ENCODE measurements at regions not wholly inside any gene's neighbourhood (a gene's known extent, or its start where the extent isn't known, plus 50 kb on each side); places are given as distances from the start of the nearest gene placed in this dataset.

- no peak overlapping the region for H3K9ac ChIP-seq (ENCODE audit: low read length)
- RAD21 ChIA-PET (ENCODE audit: low non-redundant PET in 1 of 2, low total read pairs in 2 of 2, uncharacterized antibody in 2 of 2, unreplicated experiment in 2 of 2): no interaction called here
- POLR2A ChIA-PET: no interaction called here
- no peaks in the 10 kb centered on the region for H3K9me2 ChIP-seq (ENCODE audit: insufficient read depth)
- no peak overlapping the region for H2AFZ ChIP-seq (ENCODE audit: low read depth, low read length, poor library complexity, severe bottlenecking)
- no peaks in the 10 kb centered on the region for H3K27me3 ChIP-seq (ENCODE audit: insufficient read depth, low read length)
- no TSS peak for BruUV-seq (replicated peaks)
- no peak overlapping the region for H3K4me2 ChIP-seq (ENCODE audit: low read length)
- TF ChIP-seq ATF3 (IDR thresholded peaks at IDR 0.05) (no peak), MAX (IDR thresholded peaks at IDR 0.05) (no peak), CEBPB (IDR thresholded peaks at IDR 0.05; ENCODE audit: low read depth) (no peak), SIN3A (IDR thresholded peaks at IDR 0.05; ENCODE audit: low read depth) (no peak), REST (IDR thresholded peaks at IDR 0.05; ENCODE audit: low read depth) (no peak), SRF (IDR thresholded peaks at IDR 0.05; ENCODE audit: low read depth) (no peak), EGR1 (IDR thresholded peaks at IDR 0.05; ENCODE audit: low read depth) (no peak), SP1 (IDR thresholded peaks at IDR 0.05; ENCODE audit: low read depth) (no peak), CTCF (IDR thresholded peaks at IDR 0.05 in 2 of 3, conservative IDR thresholded peaks at IDR 0.05 in 1 of 3; ENCODE audit: borderline replicate concordance in 1 of 3, insufficient read depth in 1 of 3, low read depth in 2 of 3, low read length in 2 of 3) (no peak), JUND (IDR thresholded peaks at IDR 0.05) (no peak), ELF1 (IDR thresholded peaks at IDR 0.05; ENCODE audit: borderline replicate concordance, low read depth) (no peak), ZFX (IDR thresholded peaks at IDR 0.05) (no peak), POLR2AphosphoS5 (IDR thresholded peaks at IDR 0.05; ENCODE audit: low read depth, low read length) (no peak), FOSL1 (IDR thresholded peaks at IDR 0.05; ENCODE audit: low read depth) (no peak), TCF7L2 (IDR thresholded peaks at IDR 0.05; ENCODE audit: borderline replicate concordance, extremely low read depth, insufficient read depth, insufficient read length) (no peak), POLR2A (IDR thresholded peaks at IDR 0.05; ENCODE audit: borderline replicate concordance, extremely low read depth, insufficient read depth, insufficient read length) (no peak)
- H3K79me2 ChIP-seq (ENCODE audit: insufficient read depth, low read length): no peaks in the 10 kb centered on the region
- intact Hi-C loops (cut with micrococcal nuclease): no loop called here
- ATAC-seq (no peak), DNase-seq (ENCODE audit: low read depth, low spot score) (no peak)
- no peaks in the 10 kb centered on the region for H3K9me3 ChIP-seq (ENCODE audit: control insufficient read depth in 1 of 2, insufficient read depth in 1 of 2, low read depth in 1 of 2, low read length in 2 of 2)
- H3K4me1 ChIP-seq (ENCODE audit: control insufficient read depth in 1 of 2, insufficient read depth in 2 of 2, low read length in 2 of 2): no peaks in the 10 kb centered on the region
- H3K27ac ChIP-seq (ENCODE audit: low read depth, low read length): no peak overlapping the region
- no peaks in the 10 kb centered on the region for H3K36me3 ChIP-seq (ENCODE audit: control insufficient read depth in 1 of 2, insufficient read depth in 2 of 2, low read length in 2 of 2)
- no peaks in the 10 kb centered on the region for H4K20me1 ChIP-seq (ENCODE audit: insufficient read depth)
- CTCF ChIA-PET: no interaction called here
- H3K4me3 ChIP-seq (replicated peaks in 1 of 2; ENCODE audit: low read depth in 1 of 2, low read length in 2 of 2): no peak overlapping the region
Observed at GRCh38 chr5:121399879-121400278, 451.8 kb upstream of the FTMT start.

Measured in HCT116 (cell line).